Smooth muscle cell of the brain vasculature (primary cell): ENCODE measurements at regions not wholly inside any gene's neighbourhood (a gene's known extent, or its start where the extent isn't known, plus 50 kb on each side); places are given as distances from the start of the nearest gene placed in this dataset.
"Not testable (repeated sequence)": the region's sequence is repeated elsewhere in the genome, so short reads cannot be mapped to it uniquely, and the experiment has no call there.

ENCODE experiments used
- DNase-seq: peaks from one replicate; pipeline ENCODE4 v3.0.0-alpha.2; 2012; ENCODE audit warnings: low read depth, low spot score

DNA sequence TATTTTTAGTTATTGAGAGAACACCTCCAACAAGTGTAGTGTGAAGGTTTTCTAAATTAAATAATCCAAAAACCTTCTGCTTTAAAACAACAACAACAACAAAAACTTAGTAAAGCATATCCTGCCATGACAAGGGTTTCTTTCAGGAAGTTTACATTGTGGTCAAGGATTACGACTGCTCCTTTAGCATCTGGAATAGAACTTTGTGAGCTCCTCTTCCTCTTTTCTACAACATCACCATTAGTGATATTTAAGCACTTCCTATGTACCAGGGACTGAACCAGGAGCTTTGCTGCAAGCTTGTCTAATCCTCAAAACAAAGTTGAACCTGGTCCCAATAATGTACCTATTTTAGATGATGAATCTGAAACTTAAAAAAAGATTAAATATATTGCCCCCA lies 315.4 kb upstream of the KITLG start:
- DNase-seq = no peak

DNA sequence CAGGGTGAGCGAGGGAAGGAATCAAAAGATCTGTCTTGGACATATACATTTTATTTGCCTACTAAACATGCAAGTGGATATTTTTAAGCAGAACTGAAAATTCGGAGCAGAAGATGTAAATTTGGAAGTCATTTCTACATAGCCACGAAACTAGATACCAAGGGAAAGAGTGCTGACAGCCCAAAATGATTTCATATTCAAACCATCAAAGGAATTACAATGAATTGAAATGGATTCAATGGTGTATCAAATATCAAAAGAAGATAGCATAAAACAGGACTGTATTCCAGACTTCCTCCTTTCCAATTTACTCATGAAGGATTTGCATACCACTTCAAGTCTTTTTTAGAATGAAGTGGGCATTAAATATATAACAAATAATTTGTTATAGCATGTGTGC lies 313.5 kb upstream of the KITLG start:
- no peak for DNase-seq

GRCh38 chr12:88891434-88891833 lies 311.2 kb upstream of the KITLG start:
- not testable (repeated sequence) for DNase-seq

DNA sequence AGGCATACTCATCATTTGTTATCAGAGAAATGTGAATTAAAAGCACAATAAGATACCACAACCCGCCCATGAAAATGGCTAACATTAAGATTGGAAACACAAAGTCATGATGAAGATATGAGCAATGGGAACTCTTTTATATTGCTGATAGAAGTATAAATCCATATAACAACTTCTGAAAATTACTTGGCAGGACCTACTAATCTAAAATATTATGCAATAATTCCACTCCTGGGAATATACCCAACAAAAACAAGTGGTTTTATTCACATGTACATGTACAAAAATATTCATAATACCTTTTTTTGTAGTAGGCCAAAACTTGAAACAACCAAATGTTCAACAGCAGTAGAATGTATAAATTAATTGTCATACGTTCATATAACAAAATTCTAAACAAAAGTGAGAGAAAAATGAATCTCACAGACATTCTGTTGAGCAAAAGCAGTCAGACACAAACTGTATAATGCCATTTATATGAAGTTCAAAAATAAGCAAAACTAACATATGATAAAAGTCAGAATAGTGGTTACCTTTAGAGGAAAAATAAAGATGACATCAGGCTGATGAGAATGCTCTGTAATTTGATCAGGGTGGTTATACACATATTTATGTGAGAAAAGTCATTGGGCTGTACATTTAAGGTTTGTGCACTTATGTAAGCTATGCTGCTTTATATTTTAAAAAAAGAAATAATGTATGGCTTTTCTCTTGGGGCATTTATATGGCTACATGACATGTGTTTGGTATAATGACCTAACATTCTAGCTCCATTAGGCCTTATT lies 309.2 kb upstream of the KITLG start:
- no peak for DNase-seq

GRCh38 chr12:88884600-88884999 lies 304.3 kb upstream of the KITLG start:
- no peak for DNase-seq

DNA sequence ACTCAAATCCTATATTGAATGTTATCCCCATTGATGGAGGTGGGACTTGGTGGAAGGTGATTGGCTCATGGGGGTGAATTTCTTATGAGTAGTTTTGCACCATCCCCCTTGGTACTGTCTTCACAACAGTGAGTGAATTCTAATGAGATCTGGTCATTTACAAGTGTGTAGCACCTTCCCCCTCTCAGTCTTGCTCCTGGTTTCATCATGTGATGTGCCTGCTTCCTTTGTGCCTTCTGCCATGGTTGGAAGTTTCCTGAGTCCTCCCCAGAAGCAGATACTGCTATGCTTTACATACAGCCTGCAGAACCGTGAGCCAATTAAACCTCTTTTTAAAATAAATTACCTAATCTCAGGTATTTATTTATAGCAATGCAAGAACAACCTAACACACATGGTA lies 302.4 kb upstream of the KITLG start:
- no peak for DNase-seq

- no peak for DNase-seq
Measured at GRCh38 chr12:88880051-88880450, 299.8 kb upstream of the KITLG start.

- no peak for DNase-seq
Measured at GRCh38 chr12:88878295-88878694, 298.0 kb upstream of the KITLG start.

- no peak for DNase-seq
Measured at GRCh38 chr12:88876857-88877256, 296.6 kb upstream of the KITLG start.

GRCh38 chr12:88870000-88870737 lies 289.9 kb upstream of the KITLG start:
- no peak for DNase-seq

DNA sequence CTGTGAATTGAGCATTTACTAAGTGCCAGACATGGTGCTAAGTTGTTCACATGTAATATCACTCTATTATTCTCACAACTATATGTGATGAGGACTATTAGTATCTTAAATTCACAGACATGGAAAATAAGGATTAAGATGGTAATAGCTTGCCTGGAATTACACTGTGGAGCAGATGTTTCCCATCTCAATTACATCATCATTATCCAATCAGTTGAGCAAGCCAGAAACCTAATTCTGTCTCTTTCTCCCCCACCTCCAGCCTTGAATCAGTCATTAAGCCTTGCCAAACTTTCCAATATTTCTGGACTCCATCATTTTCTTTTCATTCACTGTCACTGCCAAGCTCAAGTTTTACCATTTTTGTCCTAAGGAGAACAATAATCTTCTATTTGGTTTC lies 287.8 kb upstream of the KITLG start:
- no peak for DNase-seq

- DNase-seq = no peak
Measured at GRCh38 chr12:88867510-88867909, 287.2 kb upstream of the KITLG start.

DNA sequence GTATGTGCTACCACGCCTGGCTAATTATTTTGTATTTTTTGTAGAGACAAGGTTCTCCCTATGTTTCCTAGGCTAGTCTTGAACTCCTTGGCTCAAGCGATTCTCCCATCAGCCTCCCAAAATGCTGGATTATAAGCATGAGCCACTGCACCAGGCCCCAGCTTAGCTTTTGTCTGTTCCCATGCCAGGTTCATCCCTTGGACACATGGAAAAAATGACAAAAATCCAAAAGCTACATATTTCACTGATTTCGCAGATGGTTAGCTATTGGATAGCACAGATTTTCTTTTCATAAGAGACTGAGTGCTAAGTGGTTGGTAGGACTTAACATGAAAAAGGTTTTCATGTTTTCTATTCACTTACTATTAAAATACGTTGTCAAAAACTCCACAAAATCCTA lies 286.6 kb upstream of the KITLG start:
- DNase-seq = no peak

DNA sequence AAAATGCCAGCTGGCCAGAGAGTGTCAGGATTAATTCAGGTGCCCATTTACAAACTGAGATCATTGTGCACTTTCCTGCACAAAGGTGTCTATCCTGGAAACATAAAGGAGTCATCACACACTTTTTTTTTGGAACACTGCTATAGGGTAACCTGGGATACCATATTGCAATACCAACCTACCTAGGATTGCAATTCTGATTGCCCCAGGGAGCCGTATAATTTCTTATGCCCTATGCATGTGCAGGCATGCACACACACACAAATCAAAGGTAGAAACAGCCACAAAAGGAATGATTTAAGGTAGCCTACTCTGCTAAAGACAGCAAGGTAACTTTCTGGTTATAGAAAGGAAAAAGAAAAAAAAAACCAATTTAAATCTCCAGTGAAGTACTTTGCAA lies 285.3 kb upstream of the KITLG start:
- DNase-seq = no peak

- no peak for DNase-seq
Measured at GRCh38 chr12:88860851-88861250, 280.6 kb upstream of the KITLG start.

DNA sequence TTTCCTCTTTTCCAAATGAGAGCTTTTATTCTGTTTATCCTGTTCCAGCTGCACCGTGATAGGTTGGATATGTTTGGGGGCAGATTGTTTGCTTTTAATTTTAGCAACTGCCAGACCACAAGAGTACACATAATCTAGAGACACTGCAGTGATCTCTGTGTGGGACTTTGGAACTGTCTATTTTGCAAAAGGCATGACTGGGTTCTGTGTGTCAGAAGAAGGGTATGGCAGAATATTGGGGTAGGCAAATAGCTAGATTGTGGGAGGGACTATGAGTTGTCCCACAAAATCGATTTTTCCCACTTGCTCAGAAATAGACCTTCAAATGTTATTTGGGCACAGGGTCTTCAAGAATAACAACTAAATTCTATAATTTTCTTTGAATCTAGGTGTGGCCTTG lies 275.9 kb upstream of the KITLG start:
- no peak for DNase-seq

- no peak for DNase-seq
Measured at GRCh38 chr12:88855301-88855700, 275.0 kb upstream of the KITLG start.

DNA sequence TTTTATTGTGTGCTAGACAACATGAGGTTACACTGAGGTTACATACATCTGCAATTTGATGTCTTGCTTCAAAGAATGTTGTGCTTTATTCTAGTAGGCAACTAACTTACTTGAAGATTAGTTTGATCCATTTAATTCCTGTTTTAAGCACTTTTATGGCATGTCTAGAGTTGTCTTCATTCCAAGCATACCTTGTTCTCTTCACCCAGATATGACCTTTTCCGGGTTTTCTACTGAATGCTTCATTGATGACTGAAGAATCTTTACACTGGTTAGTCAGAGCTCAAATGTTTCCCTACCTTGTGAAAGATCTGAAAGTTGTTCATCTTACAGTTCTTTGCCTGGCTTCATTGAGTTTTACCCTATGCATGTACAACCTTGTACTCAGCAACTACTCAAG lies 274.0 kb upstream of the KITLG start:
- DNase-seq = no peak

- not testable (repeated sequence) for DNase-seq
Measured at GRCh38 chr12:88847246-88847645, 267.0 kb upstream of the KITLG start.

GRCh38 chr12:88844426-88844825 lies 264.2 kb upstream of the KITLG start:
- DNase-seq = no peak

- DNase-seq = no peak
Measured at GRCh38 chr12:88842314-88842713, 262.0 kb upstream of the KITLG start.

GRCh38 chr12:88839486-88839885 lies 259.2 kb upstream of the KITLG start:
- no peak for DNase-seq

DNA sequence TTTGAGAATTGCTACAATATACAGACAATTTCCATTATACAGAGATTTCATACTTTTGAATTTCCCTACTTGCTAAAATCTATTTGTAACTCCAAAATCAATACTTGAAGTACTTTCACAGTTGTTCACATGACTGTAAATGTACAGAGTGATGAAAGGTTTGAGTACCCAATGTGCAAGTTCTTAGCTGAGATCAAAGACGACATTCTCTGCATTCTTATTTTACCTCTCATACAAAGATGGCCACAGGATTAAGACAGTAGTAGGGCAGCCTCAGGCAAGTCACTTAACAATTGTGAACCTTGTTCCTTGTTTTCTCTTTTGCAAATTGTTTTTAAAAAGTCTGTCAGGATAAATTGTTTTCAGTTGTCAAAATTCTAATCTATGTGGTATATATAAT lies 255.9 kb upstream of the KITLG start:
- no peak for DNase-seq
